Neural cell (in vitro differentiated cells): ENCODE measurements at regions not wholly inside any gene's neighbourhood (a gene's known extent, or its start where the extent isn't known, plus 50 kb on each side); places are given as distances from the start of the nearest gene placed in this dataset.

Experiments
- CTCF ChIP-seq: fragments of 450-650 bp; IDR thresholded peaks from 2 replicates; pipeline ENCODE4 v1.5.1; 2014; ENCODE audit warnings: antibody characterized with exemption, mild to moderate bottlenecking, moderate library complexity; ENCODE audit not compliant: poor library complexity, severe bottlenecking
- EP300 ChIP-seq: fragments of 450-650 bp; conservative IDR thresholded peaks from 2 replicates; pipeline ENCODE4 v1.6.1; 2014; ENCODE audit warnings: antibody characterized with exemption, mild to moderate bottlenecking, moderate library complexity; ENCODE audit not compliant: poor library complexity, severe bottlenecking
- EZH2 ChIP-seq: fragments of 200-600, 300-800 bp; shearing (Covaris generic), sonication (generic); IDR thresholded peaks from 2 replicates; pipeline ENCODE4 v1.6.1; 2014; ENCODE audit warnings: antibody characterized with exemption, low read length, borderline replicate concordance, mild to moderate bottlenecking; ENCODE audit not compliant: insufficient read depth, poor library complexity, severe bottlenecking
- POLR2AphosphoS5 ChIP-seq: IDR thresholded peaks from 2 replicates; pipeline ENCODE4 v1.6.1; 2012
- RAD21 ChIP-seq: fragments of 450-650 bp; conservative IDR thresholded peaks from 2 replicates; pipeline ENCODE4 v1.6.1; 2014; ENCODE audit warnings: antibody characterized with exemption, mild to moderate bottlenecking, moderate library complexity
- REST ChIP-seq: IDR thresholded peaks from 2 replicates; pipeline ENCODE4 v1.6.1; 2012; ENCODE audit warnings: borderline replicate concordance
- TAF1 ChIP-seq: IDR thresholded peaks from 2 replicates; pipeline ENCODE4 v1.6.1; 2012; ENCODE audit warnings: low read depth

GRCh38 chr2:21217442-21217841 is 93.7 kb downstream of the TDRD15 start:
- no peak for TF ChIP-seq EZH2
- no peak for TF ChIP-seq EP300
- TF ChIP-seq RAD21 = no peak
- no peak for TF ChIP-seq CTCF
- no peak for TF ChIP-seq POLR2AphosphoS5
- TF ChIP-seq REST = no peak
- TF ChIP-seq TAF1 = no peak
